ENCODE measurements at regions not wholly inside any gene's neighbourhood (a gene's known extent, or its start where the extent isn't known, plus 50 kb on each side); places are given as distances from the start of the nearest gene placed in this dataset.

DNA sequence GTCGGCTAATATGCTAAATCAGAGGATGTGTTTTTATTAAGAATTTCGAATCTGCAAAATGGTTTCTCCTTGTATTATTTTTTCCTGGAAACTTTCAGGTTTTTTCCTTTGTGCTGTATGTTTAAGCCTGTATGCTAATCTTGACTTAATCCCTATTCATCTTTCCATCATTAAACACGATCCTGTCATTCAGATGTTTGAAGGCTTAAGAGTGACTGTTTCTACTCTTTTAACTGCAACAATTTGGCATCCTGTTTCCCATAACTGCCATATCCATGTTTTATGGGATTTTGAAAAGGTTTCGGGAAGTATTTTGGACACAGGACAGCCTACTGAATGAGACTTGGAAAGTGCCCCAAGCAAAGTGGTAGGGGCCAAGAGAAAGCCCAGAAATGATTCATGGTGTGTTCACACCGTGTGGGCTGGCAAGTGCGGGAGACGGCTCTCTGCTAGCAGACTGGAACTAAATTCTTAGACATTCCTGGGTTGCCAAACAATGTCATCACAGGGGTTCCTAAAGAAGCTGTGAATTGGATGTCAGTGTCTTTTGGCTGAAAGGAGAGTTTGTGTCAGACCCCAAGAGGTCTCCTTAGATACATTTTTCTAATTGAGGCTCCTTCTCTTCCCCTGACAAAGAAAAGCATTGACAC is 125.4 kb upstream of the ADAMTS16 start:
- H3K4me1 Mint-ChIP-seq: no peaks in the 10 kb centered on the region
- DNase-seq: no peak
- H3K27me3 Mint-ChIP-seq: no peaks in the 10 kb centered on the region
- no peaks in the 10 kb centered on the region for H3K36me3 Mint-ChIP-seq (ENCODE audit: low read depth)
- intact Hi-C loops (cut with micrococcal nuclease): no loop called here
- H3K4me3 Mint-ChIP-seq: no peak overlapping the region
- H3K9me3 Mint-ChIP-seq: no peaks in the 10 kb centered on the region
- H3K27ac Mint-ChIP-seq: no peak overlapping the region

- H3K27me3 Mint-ChIP-seq: no peaks in the 10 kb centered on the region
- intact Hi-C loops (cut with micrococcal nuclease): no loop called here
- no peak for DNase-seq
- no peaks in the 10 kb centered on the region for H3K36me3 Mint-ChIP-seq (ENCODE audit: low read depth)
- no peaks in the 10 kb centered on the region for H3K4me1 Mint-ChIP-seq
- peaks cover 5% of the 10 kb centered on the region for H3K9me3 Mint-ChIP-seq
- no peak overlapping the region for H3K4me3 Mint-ChIP-seq
- H3K27ac Mint-ChIP-seq: no peak overlapping the region
These were observed 122.1 kb upstream of the ADAMTS16 start for GRCh38 chr5:5017827-5018577.

GRCh38 chr5:5018578-5018970 is 121.6 kb upstream of the ADAMTS16 start:
- Mint-ChIP-seq H3K36me3 (ENCODE audit: low read depth) (no peaks in the 10 kb centered on the region), H3K27me3 (no peaks in the 10 kb centered on the region), H3K4me3 (no peak overlapping the region), H3K9me3 (peaks cover 5% of the 10 kb centered on the region), H3K4me1 (no peaks in the 10 kb centered on the region), H3K27ac (no peak overlapping the region)
- no peak for DNase-seq
- intact Hi-C loops (cut with micrococcal nuclease): no loop called here

- Mint-ChIP-seq H3K36me3 (ENCODE audit: low read depth) (no peaks in the 10 kb centered on the region), H3K4me3 (no peak overlapping the region), H3K27me3 (no peaks in the 10 kb centered on the region), H3K9me3 (peaks cover 21% of the 10 kb centered on the region), H3K4me1 (peaks cover 9% of the 10 kb centered on the region), H3K27ac (no peak overlapping the region)
- DNase-seq: no peak
- intact Hi-C loops (cut with micrococcal nuclease): no loop called here
These were observed 118.7 kb upstream of the ADAMTS16 start for GRCh38 chr5:5021436-5021835.

- H3K27me3 Mint-ChIP-seq: no peaks in the 10 kb centered on the region
- peaks cover 26% of the 10 kb centered on the region for H3K9me3 Mint-ChIP-seq
- H3K27ac Mint-ChIP-seq: no peak overlapping the region
- intact Hi-C loops (cut with micrococcal nuclease): no loop called here
- no peaks in the 10 kb centered on the region for H3K36me3 Mint-ChIP-seq (ENCODE audit: low read depth)
- H3K4me1 Mint-ChIP-seq: peaks cover 9% of the 10 kb centered on the region
- DNase-seq: no peak
- peak overlapping the region; percentile 2 for H3K4me3 Mint-ChIP-seq
These were observed 114.9 kb upstream of the ADAMTS16 start for GRCh38 chr5:5025098-5025773.

DNA sequence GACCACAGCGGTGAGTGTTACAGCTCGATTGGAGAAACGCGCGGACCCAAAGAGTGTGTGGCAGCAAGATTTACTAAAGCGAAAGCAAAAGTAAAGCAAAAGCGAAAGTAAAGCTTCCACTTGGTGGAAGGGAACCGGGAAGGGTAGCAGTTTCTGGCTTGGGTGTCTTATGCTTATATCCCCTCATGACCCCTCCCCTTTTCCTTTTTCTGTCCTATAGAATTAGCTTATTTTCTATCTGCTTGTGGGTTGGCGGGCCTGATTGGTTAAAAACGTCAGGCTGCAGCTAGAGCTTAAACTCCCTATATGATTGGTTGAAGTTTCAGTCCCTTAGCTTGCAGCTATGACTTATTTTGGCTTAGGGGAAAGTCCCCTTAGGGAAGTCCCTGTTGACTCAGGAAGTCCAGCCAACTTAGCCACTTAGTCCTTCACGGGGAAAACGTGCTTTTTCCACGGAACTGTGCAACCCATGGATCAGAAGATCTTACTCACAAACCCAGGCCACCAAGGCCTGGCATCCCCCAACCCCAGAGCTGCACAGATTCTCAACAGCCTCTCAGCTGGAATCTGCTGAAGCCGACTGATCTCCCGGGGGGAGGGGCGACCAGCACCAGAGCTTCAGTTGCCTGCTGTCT is 114.2 kb upstream of the ADAMTS16 start:
- H3K27me3 Mint-ChIP-seq: no peaks in the 10 kb centered on the region
- no peak overlapping the region for H3K4me3 Mint-ChIP-seq
- intact Hi-C loops (cut with micrococcal nuclease): no loop called here
- peaks cover 25% of the 10 kb centered on the region for H3K9me3 Mint-ChIP-seq
- peak; percentile 64 for DNase-seq
- H3K4me1 Mint-ChIP-seq: peaks cover 9% of the 10 kb centered on the region
- H3K27ac Mint-ChIP-seq: peak overlapping the region; percentile 16
- no peaks in the 10 kb centered on the region for H3K36me3 Mint-ChIP-seq (ENCODE audit: low read depth)

DNA sequence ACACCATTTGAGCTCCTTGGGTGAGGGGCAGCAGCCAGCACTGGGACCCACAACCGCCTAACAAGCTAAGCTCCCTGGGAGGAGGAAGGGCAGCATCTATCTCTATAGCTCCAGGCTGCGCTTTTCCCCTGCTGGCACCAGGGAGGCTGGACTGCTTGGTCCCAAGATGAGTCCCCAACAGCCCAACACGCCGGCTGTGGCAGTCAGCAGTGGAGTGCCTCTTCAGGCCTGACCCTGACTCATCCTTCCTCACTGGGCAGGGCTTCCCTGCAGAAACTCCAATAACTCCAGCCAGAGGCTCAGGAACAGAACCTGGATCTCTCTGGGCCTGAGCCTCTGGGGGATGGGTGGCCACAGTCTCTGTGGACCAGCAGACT is 113.7 kb upstream of the ADAMTS16 start:
- DNase-seq: no peak
- intact Hi-C loops (cut with micrococcal nuclease): no loop called here
- Mint-ChIP-seq H3K36me3 (ENCODE audit: low read depth) (no peaks in the 10 kb centered on the region), H3K4me3 (no peak overlapping the region), H3K27me3 (no peaks in the 10 kb centered on the region), H3K4me1 (peaks cover 9% of the 10 kb centered on the region), H3K9me3 (peaks cover 25% of the 10 kb centered on the region), H3K27ac (no peak overlapping the region)

GRCh38 chr5:5031665-5032064 is 108.5 kb upstream of the ADAMTS16 start:
- Mint-ChIP-seq H3K27ac (no peak overlapping the region), H3K4me3 (no peak overlapping the region), H3K9me3 (peaks cover 13% of the 10 kb centered on the region), H3K4me1 (no peaks in the 10 kb centered on the region), H3K36me3 (ENCODE audit: low read depth) (no peaks in the 10 kb centered on the region), H3K27me3 (no peaks in the 10 kb centered on the region)
- intact Hi-C loops (cut with micrococcal nuclease): no loop called here
- DNase-seq: no peak

GRCh38 chr5:5037674-5038073 is 102.5 kb upstream of the ADAMTS16 start:
- peaks cover 4% of the 10 kb centered on the region for H3K9me3 Mint-ChIP-seq
- H3K27ac Mint-ChIP-seq: no peak overlapping the region
- intact Hi-C loops (cut with micrococcal nuclease): no loop called here
- no peaks in the 10 kb centered on the region for H3K4me1 Mint-ChIP-seq
- DNase-seq: no peak
- H3K4me3 Mint-ChIP-seq: no peak overlapping the region
- no peaks in the 10 kb centered on the region for H3K36me3 Mint-ChIP-seq (ENCODE audit: low read depth)
- no peaks in the 10 kb centered on the region for H3K27me3 Mint-ChIP-seq

GRCh38 chr5:5039918-5040317 is 100.2 kb upstream of the ADAMTS16 start:
- Mint-ChIP-seq H3K36me3 (ENCODE audit: low read depth) (no peaks in the 10 kb centered on the region), H3K4me3 (no peak overlapping the region), H3K27ac (no peak overlapping the region), H3K4me1 (no peaks in the 10 kb centered on the region), H3K27me3 (no peaks in the 10 kb centered on the region), H3K9me3 (no peaks in the 10 kb centered on the region)
- intact Hi-C loops (cut with micrococcal nuclease): no loop called here
- no peak for DNase-seq

GRCh38 chr5:5040712-5041111 is 99.4 kb upstream of the ADAMTS16 start:
- H3K36me3 Mint-ChIP-seq (ENCODE audit: low read depth): no peaks in the 10 kb centered on the region
- intact Hi-C loops (cut with micrococcal nuclease): no loop called here
- H3K4me1 Mint-ChIP-seq: no peaks in the 10 kb centered on the region
- H3K9me3 Mint-ChIP-seq: no peaks in the 10 kb centered on the region
- H3K27me3 Mint-ChIP-seq: no peaks in the 10 kb centered on the region
- no peak overlapping the region for H3K27ac Mint-ChIP-seq
- DNase-seq: no peak
- H3K4me3 Mint-ChIP-seq: no peak overlapping the region

DNA sequence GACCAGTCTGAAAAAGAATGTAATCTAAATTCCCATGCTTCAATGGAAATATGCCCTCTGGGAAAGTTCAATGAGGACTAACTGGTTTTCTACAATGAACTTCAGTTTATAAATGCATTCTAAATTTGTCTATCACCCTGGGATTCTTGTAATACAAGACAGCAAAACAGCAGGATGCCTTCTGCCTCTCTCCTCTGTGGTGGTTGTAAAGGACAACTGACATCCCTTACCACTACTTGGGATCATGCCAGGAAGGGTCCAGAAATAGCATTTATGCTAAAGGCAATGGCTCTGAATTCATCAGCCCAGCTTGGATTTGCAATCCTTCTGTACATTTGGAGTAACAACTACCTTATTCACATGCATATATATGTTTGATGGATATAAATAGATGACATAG is 97.3 kb upstream of the ADAMTS16 start:
- no peak for DNase-seq
- intact Hi-C loops (cut with micrococcal nuclease): no loop called here
- Mint-ChIP-seq H3K27me3 (no peaks in the 10 kb centered on the region), H3K4me3 (no peak overlapping the region), H3K4me1 (no peaks in the 10 kb centered on the region), H3K36me3 (ENCODE audit: low read depth) (no peaks in the 10 kb centered on the region), H3K9me3 (no peaks in the 10 kb centered on the region), H3K27ac (no peak overlapping the region)

DNA sequence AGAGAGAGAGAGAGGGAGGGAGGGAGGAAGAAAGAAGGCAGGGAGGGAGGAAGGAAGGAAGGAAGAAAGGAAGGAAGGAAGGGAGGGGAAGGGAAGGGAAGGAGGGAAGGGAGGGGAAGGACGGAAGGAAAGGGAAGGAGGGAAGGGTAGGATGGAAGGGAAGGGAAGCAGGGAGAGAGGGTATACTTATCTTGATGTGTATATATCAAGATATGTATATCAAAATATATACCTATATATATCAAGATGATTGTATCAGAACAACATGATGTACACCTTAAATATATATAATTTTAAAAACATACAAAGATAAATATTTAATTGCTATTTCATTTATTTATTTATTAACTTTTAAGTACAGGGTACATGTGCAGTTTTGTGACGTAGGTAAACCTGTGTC is 96.8 kb upstream of the ADAMTS16 start:
- intact Hi-C loops (cut with micrococcal nuclease): no loop called here
- Mint-ChIP-seq H3K36me3 (ENCODE audit: low read depth) (no peaks in the 10 kb centered on the region), H3K27me3 (no peaks in the 10 kb centered on the region), H3K4me1 (no peaks in the 10 kb centered on the region), H3K27ac (no peak overlapping the region), H3K4me3 (no peak overlapping the region), H3K9me3 (no peaks in the 10 kb centered on the region)
- no peak for DNase-seq

GRCh38 chr5:5044247-5044840 is 95.8 kb upstream of the ADAMTS16 start:
- Mint-ChIP-seq H3K9me3 (no peaks in the 10 kb centered on the region), H3K4me3 (no peak overlapping the region), H3K27ac (no peak overlapping the region), H3K27me3 (no peaks in the 10 kb centered on the region), H3K4me1 (no peaks in the 10 kb centered on the region), H3K36me3 (ENCODE audit: low read depth) (no peaks in the 10 kb centered on the region)
- no peak for DNase-seq
- intact Hi-C loops (cut with micrococcal nuclease): no loop called here
